Activated CD8-positive, alpha-beta T cell treated with anti-CD3 and anti-CD28 coated beads for 36 hours (primary cell): ENCODE measurements at regions not wholly inside any gene's neighbourhood (a gene's known extent, or its start where the extent isn't known, plus 50 kb on each side); places are given as distances from the start of the nearest gene placed in this dataset.

Experiments
- ATAC-seq: fragments of 200-7000 bp; cut with Tn5 transposase; one replicate; pipeline ENCODE4 v1.10.0; 2021; ENCODE audit warnings: mild to moderate bottlenecking, moderate library complexity
- CTCF ChIA-PET: fragments of 350-600 bp; sonication (Branson Sonifier 250); formaldehyde crosslinking; loops from one replicate; lab custom pipeline; 2021; ENCODE audit warnings: antibody characterized with exemption; lab: Charles Lee
- POLR2A ChIA-PET: fragments of 350-600 bp; sonication (Branson Sonifier 250); formaldehyde crosslinking; loops from one replicate; lab custom pipeline; 2021; ENCODE audit warnings: antibody characterized with exemption; lab: Charles Lee
- DNase-seq: peaks from one replicate; pipeline ENCODE4 v3.0.0-alpha.2; 2020
- H3K27ac Mint-ChIP-seq: one replicate; pipeline ENCODE4 v1.8.0; 2021; ENCODE audit warnings: mild to moderate bottlenecking, mixed read lengths
- H3K27me3 Mint-ChIP-seq: one replicate; pipeline ENCODE4 v1.8.0; 2021; ENCODE audit warnings: mixed read lengths
- H3K36me3 Mint-ChIP-seq: one replicate; pipeline ENCODE4 v1.8.0; 2021; ENCODE audit warnings: low read depth, mixed read lengths
- H3K4me1 Mint-ChIP-seq: one replicate; pipeline ENCODE4 v1.8.0; 2021; ENCODE audit warnings: low read depth, mixed read lengths
- H3K4me3 Mint-ChIP-seq: one replicate; pipeline ENCODE4 v1.8.0; 2021; ENCODE audit warnings: mild to moderate bottlenecking, moderate library complexity, mixed read lengths
- H3K9me3 Mint-ChIP-seq: one replicate; pipeline ENCODE4 v1.8.0; 2021; ENCODE audit warnings: mixed read lengths
- CTCF ChIP-seq: fragments of 200-600 bp; IDR thresholded peaks from one replicate; pipeline ENCODE4 v1.8.0; 2022; ENCODE audit warnings: antibody characterized with exemption, mild to moderate bottlenecking
- intact Hi-C: fragments of 100-400 bp; cut with micrococcal nuclease; formaldehyde crosslinking; loops from one replicate; pipeline ENCODE4 v1.10.0; 2022

- Mint-ChIP-seq H3K4me1 (peaks cover 9% of the 10 kb centered on the region), H3K9me3 (peaks cover 5% of the 10 kb centered on the region), H3K36me3 (no peaks in the 10 kb centered on the region), H3K4me3 (no peak overlapping the region), H3K27ac (no peak overlapping the region), H3K27me3 (no peaks in the 10 kb centered on the region)
- intact Hi-C loops: no loop called here
- TF ChIP-seq CTCF: no peak
- ATAC-seq: no peak
- ChIA-PET CTCF (interaction anchor here (0.7 to 0.9 kb wide), 2 partner anchors 40 to 520 kb away, joined by 3 read pairs; no protein-coding TSS in a partner anchor), POLR2A (no interaction called here)
- DNase-seq: no peak
These were observed 102.2 kb upstream of the EGFL6 start for GRCh38 chrX:13467243-13467642.

GRCh38 chrX:13464599-13465275, 104.7 kb upstream of the EGFL6 start:
- no peaks in the 10 kb centered on the region for H3K27me3 Mint-ChIP-seq
- intact Hi-C loops: no loop called here
- no peak overlapping the region for H3K27ac Mint-ChIP-seq
- CTCF ChIA-PET: no interaction called here
- no peak for TF ChIP-seq CTCF
- peaks cover 5% of the 10 kb centered on the region for H3K9me3 Mint-ChIP-seq
- H3K4me1 Mint-ChIP-seq: peaks cover 1% of the 10 kb centered on the region
- no peaks in the 10 kb centered on the region for H3K36me3 Mint-ChIP-seq
- no peak overlapping the region for H3K4me3 Mint-ChIP-seq
- no peak for ATAC-seq
- no peak for DNase-seq
- POLR2A ChIA-PET: no interaction called here

- DNase-seq: no peak
- TF ChIP-seq CTCF: no peak
- ChIA-PET CTCF (no interaction called here), POLR2A (no interaction called here)
- Mint-ChIP-seq H3K36me3 (no peaks in the 10 kb centered on the region), H3K4me1 (peaks cover under 1% of the 10 kb centered on the region), H3K27ac (no peak overlapping the region), H3K9me3 (peaks cover 5% of the 10 kb centered on the region), H3K27me3 (no peaks in the 10 kb centered on the region), H3K4me3 (no peak overlapping the region)
- ATAC-seq: no peak
- intact Hi-C loops: no loop called here
These were observed 105.8 kb upstream of the EGFL6 start for GRCh38 chrX:13463608-13464007.

GRCh38 chrX:13452283-13452682, 117.1 kb upstream of the EGFL6 start:
- Mint-ChIP-seq H3K4me1 (no peaks in the 10 kb centered on the region), H3K27me3 (no peaks in the 10 kb centered on the region), H3K9me3 (no peaks in the 10 kb centered on the region), H3K4me3 (no peak overlapping the region), H3K27ac (no peak overlapping the region), H3K36me3 (no peaks in the 10 kb centered on the region)
- no peak for DNase-seq
- POLR2A ChIA-PET: interaction anchor here (0.6 kb wide), 1 partner anchor 712 kb away, joined by 3 read pairs; no protein-coding TSS in a partner anchor
- intact Hi-C loops: no loop called here
- TF ChIP-seq CTCF: no peak
- ATAC-seq: no peak
- CTCF ChIA-PET: no interaction called here

- no peaks in the 10 kb centered on the region for H3K36me3 Mint-ChIP-seq
- H3K4me3 Mint-ChIP-seq: no peak overlapping the region
- H3K27me3 Mint-ChIP-seq: no peaks in the 10 kb centered on the region
- H3K27ac Mint-ChIP-seq: no peak overlapping the region
- H3K9me3 Mint-ChIP-seq: no peaks in the 10 kb centered on the region
- ChIA-PET POLR2A (no interaction called here), CTCF (no interaction called here)
- intact Hi-C loops: no loop called here
- DNase-seq (no peak), ATAC-seq (no peak)
- no peak for TF ChIP-seq CTCF
- no peaks in the 10 kb centered on the region for H3K4me1 Mint-ChIP-seq
These were observed 120.0 kb upstream of the EGFL6 start for GRCh38 chrX:13449441-13449840.
